ENCODE measurements at regions not wholly inside any gene's neighbourhood (a gene's known extent, or its start where the extent isn't known, plus 50 kb on each side); places are given as distances from the start of the nearest gene placed in this dataset.

- TF ChIP-seq CTCF (IDR thresholded peaks at IDR 0.05; ENCODE audit: low read depth, low read length, poor library complexity, severe bottlenecking) (no peak), EZH2phosphoT487 (IDR thresholded peaks at IDR 0.05; ENCODE audit: borderline replicate concordance, low read length) (no peak)
These were observed 244.4 kb upstream of the TCF21 start for GRCh38 chr6:133644548-133644891.
